Keratinocyte (primary cell): ENCODE measurements at regions not wholly inside any gene's neighbourhood (a gene's known extent, or its start where the extent isn't known, plus 50 kb on each side); places are given as distances from the start of the nearest gene placed in this dataset.

Experiments
- DNase-seq: peaks from one replicate; pipeline ENCODE4 v3.0.0-alpha.2; 2011; ENCODE audit warnings: low read depth, missing footprints, low spot score
- FAIRE-seq: peaks from 2 replicates; lab custom pipeline; 2011; peaks lifted over from hg19 to GRCh38; lab: Jason Lieb, UNC
- H2AFZ ChIP-seq: 2 replicates; pipeline ENCODE4 v1.6.0; 2012; ENCODE audit warnings: low read length, control low read depth, inconsistent platforms; ENCODE audit not compliant: control insufficient read depth
- H3K27ac ChIP-seq: 2 replicates; pipeline ENCODE4 v1.5.1; 2011; ENCODE audit warnings: low read length; ENCODE audit not compliant: control insufficient read depth, insufficient read depth
- H3K27me3 ChIP-seq: 3 replicates; pipeline ENCODE4 v1.6.0; 2011; ENCODE audit warnings: low read length; ENCODE audit not compliant: control insufficient read depth, insufficient read depth; ENCODE audit errors: extremely low read depth
- H3K36me3 ChIP-seq, 2 experiments: 2 replicates in 1 of 2; 3 replicates in 1 of 2; pipeline ENCODE4 v1.5.1; 2011; ENCODE audit warnings: low read length in 2 of 2, mild to moderate bottlenecking in 1 of 2; ENCODE audit not compliant: control insufficient read depth in 2 of 2, insufficient read depth in 2 of 2; ENCODE audit errors: extremely low read depth in 1 of 2
- H3K4me1 ChIP-seq: 3 replicates; pipeline ENCODE4 v1.5.1; 2011; ENCODE audit warnings: low read length; ENCODE audit not compliant: control insufficient read depth, insufficient read depth; ENCODE audit errors: extremely low read depth
- H3K4me2 ChIP-seq: 3 replicates; pipeline ENCODE4 v1.6.0; 2011; ENCODE audit warnings: low read depth, low read length; ENCODE audit not compliant: control insufficient read depth, insufficient read depth; ENCODE audit errors: extremely low read depth
- H3K4me3 ChIP-seq, 3 experiments: fragments of 200-600 bp in 1 of 3; sonication (generic) in 1 of 3; 2 replicates in 2 of 3; 3 replicates in 1 of 3; pipeline ENCODE4 v1.5.1; 2011 to 2016; ENCODE audit warnings: low read length in 3 of 3, mild to moderate bottlenecking in 3 of 3, control low read depth in 2 of 3, inconsistent platforms in 1 of 3, low read depth in 1 of 3, mixed read lengths in 1 of 3, mixed run types in 1 of 3, moderate library complexity in 1 of 3; ENCODE audit not compliant: control insufficient read depth in 2 of 3, insufficient read depth in 2 of 3; ENCODE audit errors: extremely low read depth in 1 of 3
- H3K79me2 ChIP-seq: 2 replicates; pipeline ENCODE4 v1.6.0; 2012; ENCODE audit warnings: low read length; ENCODE audit not compliant: control insufficient read depth, insufficient read depth
- H3K9ac ChIP-seq: 3 replicates; pipeline ENCODE4 v1.6.0; 2011; ENCODE audit warnings: low read length; ENCODE audit not compliant: control insufficient read depth, insufficient read depth; ENCODE audit errors: extremely low read depth
- H3K9me1 ChIP-seq: 3 replicates; pipeline ENCODE4 v1.6.0; 2011; ENCODE audit warnings: low read length; ENCODE audit not compliant: control insufficient read depth, insufficient read depth; ENCODE audit errors: extremely low read depth
- H3K9me3 ChIP-seq: 2 replicates; pipeline ENCODE4 v1.5.1; 2012; ENCODE audit warnings: low read depth, low read length; ENCODE audit not compliant: control insufficient read depth
- H4K20me1 ChIP-seq: 3 replicates; pipeline ENCODE4 v1.6.0; 2011; ENCODE audit warnings: low read length; ENCODE audit not compliant: control insufficient read depth, insufficient read depth; ENCODE audit errors: extremely low read depth
- EZH2 ChIP-seq: IDR thresholded peaks from one replicate; pipeline ENCODE4 v1.6.1; 2012; ENCODE audit warnings: inconsistent platforms, mild to moderate bottlenecking, low read length, moderate library complexity
- dilution Hi-C: fragments of 300-500 bp; cut with MboI; formaldehyde crosslinking; loops from one replicate; pipeline ENCODE4 v1.7.0; 2020; ENCODE audit warnings: low sequenced_read_pairs; ENCODE audit not compliant: extremely low pct_ligation_motif_present
- TF ChIP-seq, protein P1 (sequence below), 3 experiments: IDR thresholded peaks in 1 of 3; conservative IDR thresholded peaks in 1 of 3; optimal IDR thresholded peaks in 1 of 3; 2 replicates in 2 of 3; 3 replicates in 1 of 3; pipeline versions ENCODE3 to v1.5.1; 2011; ENCODE audit warnings: low read length in 3 of 3, mild to moderate bottlenecking in 3 of 3, moderate library complexity in 2 of 3, control low read depth in 1 of 3, inconsistent platforms in 1 of 3; ENCODE audit not compliant: insufficient read depth in 2 of 3; ENCODE audit errors: extremely low read depth in 1 of 3

DNA sequence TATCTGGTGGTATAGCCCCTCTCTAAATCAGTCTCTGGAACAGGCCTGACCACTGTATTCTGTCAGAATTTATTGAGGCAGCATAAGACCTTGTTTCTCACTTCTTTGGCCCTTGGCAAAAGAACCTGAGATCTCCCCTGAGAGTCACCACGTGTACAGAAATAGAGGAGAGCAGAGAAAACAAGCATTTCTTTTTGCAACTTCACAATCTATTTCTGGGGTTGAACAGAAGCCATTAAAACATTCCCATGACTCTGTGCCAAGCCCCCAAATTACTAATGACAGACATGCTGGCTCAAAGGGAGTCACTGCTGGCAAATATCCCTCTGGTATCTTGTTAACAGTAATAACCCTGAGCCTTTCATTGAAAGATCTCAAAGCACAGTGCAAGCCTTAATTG lies 395.3 kb downstream of the MAFB start:
- dilution Hi-C loops, result no loop called here
- Histone ChIP-seq H3K27me3 (peaks cover 4% of the 10 kb centered on the region), H3K36me3 (no peaks in the 10 kb centered on the region), H3K79me2 (no peaks in the 10 kb centered on the region), H2AFZ (no peak overlapping the region), H4K20me1 (no peaks in the 10 kb centered on the region), H3K4me3 (no peak overlapping the region), H3K4me1 (no peaks in the 10 kb centered on the region), H3K9me1 (no peaks in the 10 kb centered on the region), H3K4me2 (no peak overlapping the region), H3K9me3 (no peaks in the 10 kb centered on the region), H3K27ac (no peak overlapping the region), H3K9ac (no peak overlapping the region)
- DNase-seq, result no peak
- no peak for FAIRE-seq
- no peak for TF ChIP-seq EZH2
- TF ChIP-seq, protein P1, sequence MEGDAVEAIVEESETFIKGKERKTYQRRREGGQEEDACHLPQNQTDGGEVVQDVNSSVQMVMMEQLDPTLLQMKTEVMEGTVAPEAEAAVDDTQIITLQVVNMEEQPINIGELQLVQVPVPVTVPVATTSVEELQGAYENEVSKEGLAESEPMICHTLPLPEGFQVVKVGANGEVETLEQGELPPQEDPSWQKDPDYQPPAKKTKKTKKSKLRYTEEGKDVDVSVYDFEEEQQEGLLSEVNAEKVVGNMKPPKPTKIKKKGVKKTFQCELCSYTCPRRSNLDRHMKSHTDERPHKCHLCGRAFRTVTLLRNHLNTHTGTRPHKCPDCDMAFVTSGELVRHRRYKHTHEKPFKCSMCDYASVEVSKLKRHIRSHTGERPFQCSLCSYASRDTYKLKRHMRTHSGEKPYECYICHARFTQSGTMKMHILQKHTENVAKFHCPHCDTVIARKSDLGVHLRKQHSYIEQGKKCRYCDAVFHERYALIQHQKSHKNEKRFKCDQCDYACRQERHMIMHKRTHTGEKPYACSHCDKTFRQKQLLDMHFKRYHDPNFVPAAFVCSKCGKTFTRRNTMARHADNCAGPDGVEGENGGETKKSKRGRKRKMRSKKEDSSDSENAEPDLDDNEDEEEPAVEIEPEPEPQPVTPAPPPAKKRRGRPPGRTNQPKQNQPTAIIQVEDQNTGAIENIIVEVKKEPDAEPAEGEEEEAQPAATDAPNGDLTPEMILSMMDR (optimal IDR thresholded peaks at IDR 0.05 in 1 of 3, IDR thresholded peaks at IDR 0.05 in 1 of 3, conservative IDR thresholded peaks at IDR 0.05 in 1 of 3; ENCODE audit: extremely low read depth in 1 of 3, insufficient read depth in 2 of 3, low read length in 3 of 3), result no peak

DNA sequence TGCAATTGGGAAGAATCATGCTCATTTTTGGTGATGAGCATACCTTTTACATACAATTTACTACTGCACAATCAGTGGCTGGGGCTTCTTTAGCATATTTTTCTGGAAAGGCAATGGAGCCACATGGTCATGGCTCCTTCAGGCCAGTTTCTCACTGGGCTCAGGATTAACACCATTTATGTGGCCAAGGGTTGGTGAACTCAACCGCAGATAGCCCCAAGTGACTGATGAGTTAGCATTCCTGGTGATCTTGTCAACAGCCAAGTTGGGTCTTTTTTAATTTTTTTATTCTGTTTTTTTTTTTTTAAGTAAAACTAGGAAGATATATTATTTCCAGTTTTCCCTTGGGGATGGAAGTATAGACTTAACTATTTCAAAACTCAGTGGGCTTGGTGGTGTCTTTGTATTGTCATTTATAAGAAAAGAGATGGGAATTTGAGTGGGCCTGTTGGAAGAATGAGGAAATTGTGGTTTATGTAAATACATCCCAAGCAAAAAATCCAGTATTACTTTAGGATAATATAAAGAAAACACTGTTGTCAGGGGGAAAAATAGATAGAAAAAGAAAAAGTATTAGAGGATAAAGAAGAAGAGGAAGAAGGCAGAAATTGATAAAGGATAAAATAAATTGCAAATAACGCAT lies 397.4 kb downstream of the MAFB start:
- H3K4me2 ChIP-seq, result no peak overlapping the region
- FAIRE-seq (no peak), DNase-seq (no peak)
- no peaks in the 10 kb centered on the region for H3K36me3 ChIP-seq
- peaks cover 10% of the 10 kb centered on the region for H3K4me1 ChIP-seq
- no peaks in the 10 kb centered on the region for H3K9me3 ChIP-seq
- H4K20me1 ChIP-seq, result no peaks in the 10 kb centered on the region
- TF ChIP-seq, protein P1 (optimal IDR thresholded peaks at IDR 0.05 in 1 of 3, IDR thresholded peaks at IDR 0.05 in 1 of 3, conservative IDR thresholded peaks at IDR 0.05 in 1 of 3; ENCODE audit: extremely low read depth in 1 of 3, insufficient read depth in 2 of 3, low read length in 3 of 3), result no peak
- no peak for TF ChIP-seq EZH2
- no peak overlapping the region for H3K27ac ChIP-seq
- no peak overlapping the region for H3K9ac ChIP-seq
- H3K27me3 ChIP-seq, result peaks cover 4% of the 10 kb centered on the region
- H3K79me2 ChIP-seq, result no peaks in the 10 kb centered on the region
- no peaks in the 10 kb centered on the region for H3K9me1 ChIP-seq
- dilution Hi-C loops, result no loop called here
- no peak overlapping the region for H2AFZ ChIP-seq
- no peak overlapping the region for H3K4me3 ChIP-seq
